Activated CD8-positive, alpha-beta T cell treated with anti-CD3 and anti-CD28 coated beads for 36 hours (primary cell): ENCODE measurements at regions not wholly inside any gene's neighbourhood (a gene's known extent, or its start where the extent isn't known, plus 50 kb on each side); places are given as distances from the start of the nearest gene placed in this dataset.

Experiments
- ATAC-seq: fragments of 200-7000 bp; cut with Tn5 transposase; one replicate; pipeline ENCODE4 v1.10.0; 2021; ENCODE audit warnings: mild to moderate bottlenecking, moderate library complexity
- CTCF ChIA-PET: fragments of 350-600 bp; sonication (Branson Sonifier 250); formaldehyde crosslinking; loops from one replicate; lab custom pipeline; 2021; ENCODE audit warnings: antibody characterized with exemption; lab: Charles Lee
- POLR2A ChIA-PET: fragments of 350-600 bp; sonication (Branson Sonifier 250); formaldehyde crosslinking; loops from one replicate; lab custom pipeline; 2021; ENCODE audit warnings: antibody characterized with exemption; lab: Charles Lee
- DNase-seq: peaks from one replicate; pipeline ENCODE4 v3.0.0-alpha.2; 2020
- H3K27ac Mint-ChIP-seq: one replicate; pipeline ENCODE4 v1.8.0; 2021; ENCODE audit warnings: mild to moderate bottlenecking, mixed read lengths
- H3K27me3 Mint-ChIP-seq: one replicate; pipeline ENCODE4 v1.8.0; 2021; ENCODE audit warnings: mixed read lengths
- H3K36me3 Mint-ChIP-seq: one replicate; pipeline ENCODE4 v1.8.0; 2021; ENCODE audit warnings: low read depth, mixed read lengths
- H3K4me1 Mint-ChIP-seq: one replicate; pipeline ENCODE4 v1.8.0; 2021; ENCODE audit warnings: low read depth, mixed read lengths
- H3K4me3 Mint-ChIP-seq: one replicate; pipeline ENCODE4 v1.8.0; 2021; ENCODE audit warnings: mild to moderate bottlenecking, moderate library complexity, mixed read lengths
- H3K9me3 Mint-ChIP-seq: one replicate; pipeline ENCODE4 v1.8.0; 2021; ENCODE audit warnings: mixed read lengths
- CTCF ChIP-seq: fragments of 200-600 bp; IDR thresholded peaks from one replicate; pipeline ENCODE4 v1.8.0; 2022; ENCODE audit warnings: antibody characterized with exemption, mild to moderate bottlenecking
- intact Hi-C: fragments of 100-400 bp; cut with micrococcal nuclease; formaldehyde crosslinking; loops from one replicate; pipeline ENCODE4 v1.10.0; 2022

DNA sequence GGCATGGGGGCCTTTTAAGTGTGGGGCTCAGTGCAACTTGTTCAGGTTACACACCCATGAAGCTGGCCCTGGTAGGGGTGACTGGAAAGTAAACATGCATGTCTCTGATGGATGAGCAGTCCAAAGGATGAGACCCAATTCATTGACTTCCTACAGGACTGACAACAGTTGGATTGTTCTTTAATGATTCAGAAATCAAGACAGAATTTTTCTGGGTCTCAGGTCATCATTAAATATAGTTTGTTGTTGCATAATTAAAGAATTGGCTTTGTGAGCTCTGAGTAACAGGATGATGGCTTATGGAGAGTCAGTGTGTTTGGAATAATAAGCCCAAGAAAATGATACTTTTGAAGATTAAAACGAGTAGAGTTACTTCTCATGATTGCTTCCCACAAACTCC is 604.2 kb upstream of the CLINT1 start:
- peaks cover 16% of the 10 kb centered on the region for H3K4me1 Mint-ChIP-seq
- CTCF ChIA-PET, result no interaction called here
- POLR2A ChIA-PET, result no interaction called here
- no peaks in the 10 kb centered on the region for H3K36me3 Mint-ChIP-seq
- no peak overlapping the region for H3K4me3 Mint-ChIP-seq
- H3K9me3 Mint-ChIP-seq, result peaks cover 2% of the 10 kb centered on the region
- intact Hi-C loops, result no loop called here
- DNase-seq (no peak), ATAC-seq (no peak)
- H3K27ac Mint-ChIP-seq, result peak overlapping the region; percentile 11
- H3K27me3 Mint-ChIP-seq, result no peaks in the 10 kb centered on the region
- no peak for TF ChIP-seq CTCF

DNA sequence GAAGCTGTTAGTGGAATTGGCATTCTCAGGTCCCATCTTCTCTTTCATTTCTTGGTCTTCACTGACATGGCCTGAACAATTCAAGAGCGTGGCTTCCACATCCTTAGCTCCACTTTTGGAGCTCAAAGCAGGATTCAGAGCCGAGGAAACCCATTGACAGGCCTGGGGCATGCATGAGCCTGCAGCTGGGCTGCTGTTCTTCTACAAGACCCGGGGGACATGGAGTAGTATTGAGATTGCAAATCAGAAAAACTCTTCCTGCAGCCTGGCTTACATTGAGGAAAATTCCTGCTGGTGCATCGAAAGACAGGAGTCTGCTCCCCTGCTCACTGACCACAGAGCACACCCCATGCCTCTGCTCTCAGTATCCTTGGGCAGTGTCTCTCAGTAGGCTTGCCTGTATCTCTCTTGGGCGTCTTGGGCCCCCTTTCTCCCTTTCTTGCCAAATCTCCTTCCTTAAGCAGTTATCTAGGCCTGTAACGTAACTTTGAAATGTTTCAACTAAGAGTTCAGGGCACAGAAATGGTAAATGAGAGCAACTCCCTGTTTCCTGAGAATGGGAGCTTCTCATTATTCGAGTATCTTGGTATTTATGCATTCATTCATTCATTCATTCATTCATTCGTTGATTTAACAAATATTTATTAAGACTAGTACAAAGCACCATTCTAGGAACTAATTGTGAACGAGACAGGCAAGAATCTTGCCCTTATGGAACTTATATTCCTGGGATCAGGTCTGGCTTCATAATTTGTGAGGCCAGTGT is 603.6 kb upstream of the CLINT1 start:
- Mint-ChIP-seq H3K4me3 (no peak overlapping the region), H3K27me3 (no peaks in the 10 kb centered on the region), H3K36me3 (no peaks in the 10 kb centered on the region), H3K4me1 (peaks cover 16% of the 10 kb centered on the region), H3K27ac (no peak overlapping the region), H3K9me3 (peaks cover 2% of the 10 kb centered on the region)
- ChIA-PET POLR2A (no interaction called here), CTCF (interaction anchor here (0.7 kb wide), 1 partner anchor 15 kb away, joined by 3 read pairs; no protein-coding TSS in a partner anchor)
- no peak for ATAC-seq
- intact Hi-C loops, result no loop called here
- no peak for DNase-seq
- no peak for TF ChIP-seq CTCF

DNA sequence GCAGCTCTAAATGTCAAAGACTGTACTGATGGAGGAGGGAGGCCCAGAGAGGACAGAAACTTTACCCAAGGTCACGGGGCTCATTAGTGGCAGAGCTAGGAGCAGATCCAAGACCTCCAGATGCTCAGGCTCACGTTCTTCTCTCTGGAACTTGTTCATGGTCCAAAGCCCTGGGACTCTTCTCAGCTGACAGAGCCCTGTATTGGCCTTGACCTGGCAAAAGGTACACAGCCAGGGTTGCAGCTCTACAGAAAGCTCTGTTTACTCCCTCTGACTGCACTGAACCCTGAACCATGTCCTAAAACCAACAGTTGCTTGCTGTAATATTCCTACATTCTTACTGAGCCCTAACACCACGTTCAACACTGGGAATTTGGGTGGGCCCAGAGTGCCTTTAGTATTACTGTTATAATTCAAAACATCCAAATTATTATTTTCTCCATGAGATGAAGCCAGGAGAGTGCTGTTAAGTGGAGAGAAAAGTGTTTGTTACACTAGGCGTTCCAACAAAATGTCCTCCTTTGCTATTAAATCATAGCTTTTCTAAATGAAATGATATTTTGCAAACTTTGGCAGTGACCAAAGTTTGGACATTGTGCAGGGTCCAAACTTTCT is 602.4 kb upstream of the CLINT1 start:
- no peak for ATAC-seq
- H3K27ac Mint-ChIP-seq, result no peak overlapping the region
- no peak for TF ChIP-seq CTCF
- peaks cover 2% of the 10 kb centered on the region for H3K9me3 Mint-ChIP-seq
- H3K4me1 Mint-ChIP-seq, result peaks cover 16% of the 10 kb centered on the region
- ChIA-PET CTCF (no interaction called here), POLR2A (no interaction called here)
- H3K27me3 Mint-ChIP-seq, result no peaks in the 10 kb centered on the region
- H3K36me3 Mint-ChIP-seq, result no peaks in the 10 kb centered on the region
- no peak overlapping the region for H3K4me3 Mint-ChIP-seq
- DNase-seq, result no peak
- intact Hi-C loops, result no loop called here

GRCh38 chr5:158458086-158458485 is 599.1 kb upstream of the CLINT1 start:
- CTCF ChIA-PET, result no interaction called here
- Mint-ChIP-seq H3K4me1 (no peaks in the 10 kb centered on the region), H3K36me3 (no peaks in the 10 kb centered on the region), H3K9me3 (peaks cover 2% of the 10 kb centered on the region), H3K27ac (no peak overlapping the region), H3K27me3 (no peaks in the 10 kb centered on the region), H3K4me3 (no peak overlapping the region)
- ATAC-seq (no peak), DNase-seq (no peak)
- intact Hi-C loops, result no loop called here
- no peak for TF ChIP-seq CTCF
- POLR2A ChIA-PET, result no interaction called here

GRCh38 chr5:158456756-158457155 is 597.8 kb upstream of the CLINT1 start:
- DNase-seq (peak; percentile 18), ATAC-seq (no peak)
- no peaks in the 10 kb centered on the region for H3K27me3 Mint-ChIP-seq
- ChIA-PET CTCF (no interaction called here), POLR2A (no interaction called here)
- H3K36me3 Mint-ChIP-seq, result no peaks in the 10 kb centered on the region
- no peak overlapping the region for H3K4me3 Mint-ChIP-seq
- H3K27ac Mint-ChIP-seq, result no peak overlapping the region
- peaks cover 2% of the 10 kb centered on the region for H3K9me3 Mint-ChIP-seq
- H3K4me1 Mint-ChIP-seq, result no peaks in the 10 kb centered on the region
- intact Hi-C loops, result no loop called here
- TF ChIP-seq CTCF, result no peak
